IMR-90 (cell line): ENCODE measurements at regions not wholly inside any gene's neighbourhood (a gene's known extent, or its start where the extent isn't known, plus 50 kb on each side); places are given as distances from the start of the nearest gene placed in this dataset.

Experiments
- ATAC-seq: fragments of 200-7000 bp; cut with Tn5 transposase; 2 replicates; pipeline ENCODE4 v1.9.1; 2020; ENCODE audit warnings: low read depth, mild to moderate bottlenecking, moderate library complexity
- BruUV-seq: library from RNA; stranded (reverse); fragments of 400-500 nt; replicated peaks from 2 replicates; lab custom pipeline; 2021; lab: Mats Ljungman, UMichigan
- CTCF ChIA-PET: fragments of 300-600 bp; formaldehyde crosslinking; extraction: SDS; loops from one replicate; lab custom pipeline; 2021; ENCODE audit warnings: antibody characterized with exemption; lab: Yijun Ruan, JAX
- POLR2A ChIA-PET: fragments of 300-600 bp; sonication (Branson Sonifier 250); formaldehyde crosslinking; loops from one replicate; lab custom pipeline; 2022; ENCODE audit warnings: antibody characterized with exemption; ENCODE audit not compliant: unreplicated experiment; lab: Charles Lee
- DNase-seq: peaks from one replicate; pipeline ENCODE4 v3.0.0; 2013
- H2AFZ ChIP-seq: replicated peaks from 2 replicates; pipeline ENCODE3; 2013; ENCODE audit warnings: low read length, mild to moderate bottlenecking; ENCODE audit not compliant: poor library complexity
- H2AK5ac ChIP-seq: 2 replicates; pipeline ENCODE4 v1.6.1; 2013; ENCODE audit warnings: low read depth, low read length, inconsistent platforms
- H2AK9ac ChIP-seq: replicated peaks from 2 replicates; pipeline ENCODE3; 2013; ENCODE audit warnings: mild to moderate bottlenecking, low read depth, low read length, moderate library complexity; ENCODE audit not compliant: poor library complexity
- H2BK120ac ChIP-seq: 2 replicates; pipeline ENCODE4 v1.6.1; 2013; ENCODE audit warnings: low read depth, low read length, inconsistent platforms
- H2BK15ac ChIP-seq: 3 replicates; pipeline ENCODE4 v1.6.1; 2013; ENCODE audit warnings: low read depth, low read length, inconsistent platforms
- H2BK20ac ChIP-seq: 2 replicates; pipeline ENCODE4 v1.6.1; 2013; ENCODE audit warnings: low read depth, mild to moderate bottlenecking, inconsistent platforms, low read length, moderate library complexity
- H2BK5ac ChIP-seq: 2 replicates; pipeline ENCODE4 v1.6.1; 2013; ENCODE audit warnings: mild to moderate bottlenecking, low read depth, low read length, inconsistent platforms; ENCODE audit not compliant: poor library complexity, severe bottlenecking
- H3K14ac ChIP-seq: replicated peaks from 2 replicates; pipeline ENCODE4 v1.6.1; 2013; ENCODE audit warnings: low read depth, low read length, inconsistent platforms
- H3K18ac ChIP-seq: 2 replicates; pipeline ENCODE4 v1.6.1; 2013; ENCODE audit warnings: low read depth, low read length, control low read depth
- H3K23ac ChIP-seq: 2 replicates; pipeline ENCODE4 v1.6.1; 2013; ENCODE audit warnings: low read depth, low read length, inconsistent platforms
- H3K27ac ChIP-seq: 2 replicates; pipeline ENCODE4 v1.5.1; 2013; ENCODE audit warnings: mild to moderate bottlenecking, control low read depth, low read length; ENCODE audit not compliant: insufficient read depth
- H3K27me3 ChIP-seq: 2 replicates; pipeline ENCODE4 v1.6.1; 2013; ENCODE audit warnings: low read length; ENCODE audit not compliant: control insufficient read depth, insufficient read depth
- H3K36me3 ChIP-seq: 2 replicates; pipeline ENCODE4 v1.6.1; 2013; ENCODE audit warnings: low read length, mixed read lengths; ENCODE audit not compliant: control insufficient read depth, insufficient read depth
- H3K4ac ChIP-seq: 2 replicates; pipeline ENCODE4 v1.6.1; 2013; ENCODE audit warnings: low read depth, low read length, inconsistent platforms
- H3K4me1 ChIP-seq: 2 replicates; pipeline ENCODE4 v1.6.1; 2013; ENCODE audit warnings: low read length, mixed read lengths; ENCODE audit not compliant: control insufficient read depth, insufficient read depth
- H3K4me2 ChIP-seq: 2 replicates; pipeline ENCODE4 v1.6.1; 2013; ENCODE audit warnings: low read depth, mild to moderate bottlenecking, control low read depth, low read length, moderate library complexity
- H3K4me3 ChIP-seq: 2 replicates; pipeline ENCODE4 v1.5.1; 2013; ENCODE audit warnings: low read depth, mild to moderate bottlenecking, control low read depth, low read length, moderate library complexity; ENCODE audit not compliant: insufficient read depth
- H3K56ac ChIP-seq: 2 replicates; pipeline ENCODE4 v1.6.1; 2013; ENCODE audit warnings: low read length, inconsistent platforms; ENCODE audit not compliant: insufficient read depth; ENCODE audit errors: extremely low read depth
- H3K79me1 ChIP-seq, 2 experiments: 2 replicates each; pipeline ENCODE4 v1.6.1; 2013; ENCODE audit warnings: low read length in 2 of 2, inconsistent platforms in 1 of 2, low read depth in 1 of 2
- H3K9ac ChIP-seq: 2 replicates; pipeline ENCODE4 v1.6.1; 2013; ENCODE audit warnings: low read depth, low read length, control low read depth
- H3K9me1 ChIP-seq: 2 replicates; pipeline ENCODE4 v1.6.1; 2013; ENCODE audit warnings: low read length, inconsistent platforms; ENCODE audit not compliant: insufficient read depth
- H3K9me3 ChIP-seq: 2 replicates; pipeline ENCODE4 v1.6.1; 2013; ENCODE audit warnings: low read length; ENCODE audit not compliant: control insufficient read depth, insufficient read depth
- H4K20me1 ChIP-seq: 2 replicates; pipeline ENCODE4 v1.6.1; 2013; ENCODE audit warnings: low read length, inconsistent platforms; ENCODE audit not compliant: insufficient read depth
- H4K5ac ChIP-seq: 2 replicates; pipeline ENCODE4 v1.6.1; 2013; ENCODE audit warnings: mild to moderate bottlenecking, low read depth, low read length, control low read depth
- H4K8ac ChIP-seq, 2 experiments: 2 replicates each; pipeline ENCODE4 v1.6.1; 2013; ENCODE audit warnings: low read depth in 2 of 2, low read length in 2 of 2, control low read depth in 1 of 2, inconsistent platforms in 1 of 2
- H4K91ac ChIP-seq: 2 replicates; pipeline ENCODE4 v1.6.1; 2013; ENCODE audit warnings: low read depth, low read length, inconsistent platforms; ENCODE audit not compliant: insufficient read depth
- BHLHE40 ChIP-seq: fragments of 150-350 bp; IDR thresholded peaks from 2 replicates; pipeline ENCODE4 v1.6.1; 2016; ENCODE audit warnings: mild to moderate bottlenecking, low read depth, low read length
- CEBPB ChIP-seq: IDR thresholded peaks from 2 replicates; pipeline ENCODE4 v1.6.1; 2012; ENCODE audit warnings: low read depth, low read length, improper control_type of control experiment
- FOS ChIP-seq: fragments of 150-350 bp; IDR thresholded peaks from 2 replicates; pipeline ENCODE4 v1.6.1; 2016; ENCODE audit warnings: low read depth, low read length
- MAZ ChIP-seq: IDR thresholded peaks from 2 replicates; pipeline ENCODE4 v1.6.1; 2012; ENCODE audit warnings: low read depth, mild to moderate bottlenecking, low read length, improper control_type of control experiment, moderate library complexity, borderline replicate concordance
- MXI1 ChIP-seq: IDR thresholded peaks from 2 replicates; pipeline ENCODE4 v1.6.1; 2012; ENCODE audit warnings: low read depth, mild to moderate bottlenecking, low read length, moderate library complexity, borderline replicate concordance
- NFE2L2 ChIP-seq: fragments of 150-350 bp; IDR thresholded peaks from 2 replicates; pipeline ENCODE4 v1.6.1; 2016; ENCODE audit warnings: low read depth, mild to moderate bottlenecking, low read length
- POLR2A ChIP-seq: IDR thresholded peaks from 2 replicates; pipeline ENCODE4 v1.6.1; 2012; ENCODE audit warnings: mild to moderate bottlenecking, low read depth, low read length
- RAD21 ChIP-seq: IDR thresholded peaks from 2 replicates; pipeline ENCODE4 v1.6.1; 2012; ENCODE audit warnings: low read length, improper control_type of control experiment
- RCOR1 ChIP-seq: IDR thresholded peaks from 2 replicates; pipeline ENCODE4 v1.6.1; 2012; ENCODE audit warnings: mild to moderate bottlenecking, low read length, improper control_type of control experiment; ENCODE audit not compliant: insufficient replicate concordance
- RFX5 ChIP-seq: IDR thresholded peaks from 2 replicates; pipeline ENCODE4 v1.8.0; 2012; ENCODE audit warnings: low read depth, mild to moderate bottlenecking, low read length, moderate library complexity
- SMC3 ChIP-seq: fragments of 150-350 bp; IDR thresholded peaks from 2 replicates; pipeline ENCODE4 v1.6.1; 2016; ENCODE audit warnings: low read depth, mild to moderate bottlenecking, antibody characterized with exemption, low read length, moderate library complexity
- WGBS, 2 experiments: methylation state at CpG; one replicate each; pipeline versions ENCODE4 v1.1.5 to v1.1.7; 2013; ENCODE audit warnings: missing lambda C conversion rate in 2 of 2; ENCODE audit not compliant: insufficient read length in 1 of 2; ENCODE audit errors: extremely low coverage in 2 of 2; 5-methylcytosine and 5-hydroxymethylcytosine counted together
- dilution Hi-C: fragments of 300-500 bp; cut with HindIII; formaldehyde crosslinking; loops from one replicate; pipeline ENCODE4 v1.14.3; 2018; ENCODE audit warnings: low sequenced_read_pairs; ENCODE audit not compliant: unreplicated experiment
- in situ Hi-C: fragments of 300-500 bp; cut with MboI; formaldehyde crosslinking; loops from 3 replicates; pipeline ENCODE4 v1.14.3; 2019; ENCODE audit warnings: low sequenced_read_pairs, inconsistent platforms, mixed read lengths
- intact Hi-C: fragments of 100-400 bp; cut with micrococcal nuclease; formaldehyde crosslinking; loops from 2 replicates; pipeline ENCODE4 v1.10.0; 2022
- TF ChIP-seq, protein P1 (sequence below): conservative IDR thresholded peaks from 2 replicates; pipeline ENCODE4 v1.5.1; 2012; ENCODE audit warnings: mild to moderate bottlenecking, low read depth, low read length, improper control_type of control experiment
- TF ChIP-seq, protein P2 (sequence below): fragments of 150-350 bp; IDR thresholded peaks from 2 replicates; pipeline ENCODE4 v1.6.1; 2017; ENCODE audit warnings: mild to moderate bottlenecking, antibody characterized with exemption, low read length, low read depth
- TF ChIP-seq, protein P3 (sequence below): fragments of 150-350 bp; IDR thresholded peaks from 2 replicates; pipeline ENCODE4 v1.6.1; 2016; ENCODE audit warnings: low read depth, mild to moderate bottlenecking, low read length, moderate library complexity, borderline replicate concordance

- no peak overlapping the region for H2BK5ac ChIP-seq
- no peak overlapping the region for H3K4me3 ChIP-seq
- H4K5ac ChIP-seq: no peak overlapping the region
- no peak overlapping the region for H3K18ac ChIP-seq
- WGBS, 2 experiments: no CpG with 5 or more reads among the region's 2 CpGs
- no peak overlapping the region for H2BK15ac ChIP-seq
- no peaks in the 10 kb centered on the region for H3K9me1 ChIP-seq
- no peaks in the 10 kb centered on the region for H3K79me1 ChIP-seq
- intact Hi-C loops: no loop called here
- H2AFZ ChIP-seq: no peak overlapping the region
- H3K23ac ChIP-seq: no peak overlapping the region
- H2AK5ac ChIP-seq: no peak overlapping the region
- no peak overlapping the region for H3K4ac ChIP-seq
- no peak overlapping the region for H4K8ac ChIP-seq
- no peak overlapping the region for H2BK20ac ChIP-seq
- ATAC-seq (no peak), DNase-seq (no peak)
- H3K4me1 ChIP-seq: no peaks in the 10 kb centered on the region
- H4K20me1 ChIP-seq: no peaks in the 10 kb centered on the region
- H3K4me2 ChIP-seq: no peak overlapping the region
- POLR2A ChIA-PET: no interaction called here
- dilution Hi-C loops: no loop called here
- BruUV-seq: no TSS peak
- H3K27ac ChIP-seq: no peak overlapping the region
- no peak for TF ChIP-seq MAZ
- TF ChIP-seq BHLHE40: no peak
- TF ChIP-seq RCOR1: no peak
- no peak for TF ChIP-seq CEBPB
- TF ChIP-seq MXI1: no peak
- TF ChIP-seq, protein P1, sequence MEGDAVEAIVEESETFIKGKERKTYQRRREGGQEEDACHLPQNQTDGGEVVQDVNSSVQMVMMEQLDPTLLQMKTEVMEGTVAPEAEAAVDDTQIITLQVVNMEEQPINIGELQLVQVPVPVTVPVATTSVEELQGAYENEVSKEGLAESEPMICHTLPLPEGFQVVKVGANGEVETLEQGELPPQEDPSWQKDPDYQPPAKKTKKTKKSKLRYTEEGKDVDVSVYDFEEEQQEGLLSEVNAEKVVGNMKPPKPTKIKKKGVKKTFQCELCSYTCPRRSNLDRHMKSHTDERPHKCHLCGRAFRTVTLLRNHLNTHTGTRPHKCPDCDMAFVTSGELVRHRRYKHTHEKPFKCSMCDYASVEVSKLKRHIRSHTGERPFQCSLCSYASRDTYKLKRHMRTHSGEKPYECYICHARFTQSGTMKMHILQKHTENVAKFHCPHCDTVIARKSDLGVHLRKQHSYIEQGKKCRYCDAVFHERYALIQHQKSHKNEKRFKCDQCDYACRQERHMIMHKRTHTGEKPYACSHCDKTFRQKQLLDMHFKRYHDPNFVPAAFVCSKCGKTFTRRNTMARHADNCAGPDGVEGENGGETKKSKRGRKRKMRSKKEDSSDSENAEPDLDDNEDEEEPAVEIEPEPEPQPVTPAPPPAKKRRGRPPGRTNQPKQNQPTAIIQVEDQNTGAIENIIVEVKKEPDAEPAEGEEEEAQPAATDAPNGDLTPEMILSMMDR: no peak
- TF ChIP-seq, protein P2, sequence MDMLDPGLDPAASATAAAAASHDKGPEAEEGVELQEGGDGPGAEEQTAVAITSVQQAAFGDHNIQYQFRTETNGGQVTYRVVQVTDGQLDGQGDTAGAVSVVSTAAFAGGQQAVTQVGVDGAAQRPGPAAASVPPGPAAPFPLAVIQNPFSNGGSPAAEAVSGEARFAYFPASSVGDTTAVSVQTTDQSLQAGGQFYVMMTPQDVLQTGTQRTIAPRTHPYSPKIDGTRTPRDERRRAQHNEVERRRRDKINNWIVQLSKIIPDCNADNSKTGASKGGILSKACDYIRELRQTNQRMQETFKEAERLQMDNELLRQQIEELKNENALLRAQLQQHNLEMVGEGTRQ: no peak
- no peak for TF ChIP-seq NFE2L2
- TF ChIP-seq, protein P3, sequence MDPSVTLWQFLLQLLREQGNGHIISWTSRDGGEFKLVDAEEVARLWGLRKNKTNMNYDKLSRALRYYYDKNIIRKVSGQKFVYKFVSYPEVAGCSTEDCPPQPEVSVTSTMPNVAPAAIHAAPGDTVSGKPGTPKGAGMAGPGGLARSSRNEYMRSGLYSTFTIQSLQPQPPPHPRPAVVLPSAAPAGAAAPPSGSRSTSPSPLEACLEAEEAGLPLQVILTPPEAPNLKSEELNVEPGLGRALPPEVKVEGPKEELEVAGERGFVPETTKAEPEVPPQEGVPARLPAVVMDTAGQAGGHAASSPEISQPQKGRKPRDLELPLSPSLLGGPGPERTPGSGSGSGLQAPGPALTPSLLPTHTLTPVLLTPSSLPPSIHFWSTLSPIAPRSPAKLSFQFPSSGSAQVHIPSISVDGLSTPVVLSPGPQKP: no peak
- TF ChIP-seq FOS: no peak
- TF ChIP-seq POLR2A: no peak
- no peak for TF ChIP-seq SMC3
- no peak for TF ChIP-seq RAD21
- TF ChIP-seq RFX5: no peak
- H3K36me3 ChIP-seq: no peaks in the 10 kb centered on the region
- in situ Hi-C loops: no loop called here
- CTCF ChIA-PET: no interaction called here
- H3K27me3 ChIP-seq: no peaks in the 10 kb centered on the region
- H3K56ac ChIP-seq: no peak overlapping the region
- no peak overlapping the region for H3K14ac ChIP-seq
- H3K9me3 ChIP-seq: no peaks in the 10 kb centered on the region
- no peak overlapping the region for H4K91ac ChIP-seq
- H2AK9ac ChIP-seq: no peak overlapping the region
- no peak overlapping the region for H2BK120ac ChIP-seq
- no peak overlapping the region for H3K9ac ChIP-seq
Observed at GRCh38 chr12:85549640-85550039, 269.6 kb downstream of the ALX1 start.
